ENCODE measurements at regions not wholly inside any gene's neighbourhood (a gene's known extent, or its start where the extent isn't known, plus 50 kb on each side); places are given as distances from the start of the nearest gene placed in this dataset.

DNA sequence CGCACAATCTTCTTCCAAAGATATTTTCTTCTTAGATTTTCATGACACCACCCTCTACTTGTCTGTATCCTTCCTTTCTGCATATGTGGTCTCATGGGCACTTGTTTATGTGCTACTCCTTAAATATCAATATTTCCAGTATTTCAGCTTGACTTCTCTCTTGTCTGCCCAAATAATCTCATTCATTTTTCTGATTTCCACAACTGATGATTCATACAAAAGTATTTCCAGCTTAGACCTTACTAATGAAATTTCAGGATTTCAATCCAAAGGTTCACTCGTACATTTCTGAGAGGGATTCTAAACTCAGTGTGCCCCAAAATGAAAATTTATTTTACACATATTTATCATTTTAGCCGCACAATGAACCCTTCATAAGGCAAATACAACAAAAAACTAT lies 928.9 kb upstream of the C9orf72 start:
- in situ Hi-C loops (cut with HindIII; ENCODE audit: low pct_unique_long_range_greater_than_20kb, low sequenced_read_pairs) (no loop called here), intact Hi-C loops (cut with micrococcal nuclease; ENCODE audit: unreplicated experiment) (no loop called here)
- H3K27me3 ChIP-seq (ENCODE audit: control insufficient read depth, insufficient read depth, low read length), result no peaks in the 10 kb centered on the region
- no peaks in the 10 kb centered on the region for H3K36me3 ChIP-seq (ENCODE audit: control insufficient read depth, insufficient read depth, low read length)
- no peak for ATAC-seq
- ChIA-PET CTCF (no interaction called here), POLR2A (no interaction called here)
- no TSS peak for BruUV-seq (replicated peaks)
- H3K27ac ChIP-seq (ENCODE audit: low read length), result no peak overlapping the region
- H3K4me1 ChIP-seq (ENCODE audit: control insufficient read depth, insufficient read depth, low read length), result no peaks in the 10 kb centered on the region
- H3K9me3 ChIP-seq (ENCODE audit: control insufficient read depth, insufficient read depth, low read depth, low read length), result no peaks in the 10 kb centered on the region
- DNase-seq (ENCODE audit: low read depth, low spot score), result no peak
- no peak overlapping the region for H3K4me3 ChIP-seq (ENCODE audit: low read depth in 2 of 2, low read length in 2 of 2)
- no peak for TF ChIP-seq SIN3A (IDR thresholded peaks at IDR 0.05; ENCODE audit: borderline replicate concordance, insufficient read depth, low read depth, low read length)
- TF ChIP-seq, protein P1, sequence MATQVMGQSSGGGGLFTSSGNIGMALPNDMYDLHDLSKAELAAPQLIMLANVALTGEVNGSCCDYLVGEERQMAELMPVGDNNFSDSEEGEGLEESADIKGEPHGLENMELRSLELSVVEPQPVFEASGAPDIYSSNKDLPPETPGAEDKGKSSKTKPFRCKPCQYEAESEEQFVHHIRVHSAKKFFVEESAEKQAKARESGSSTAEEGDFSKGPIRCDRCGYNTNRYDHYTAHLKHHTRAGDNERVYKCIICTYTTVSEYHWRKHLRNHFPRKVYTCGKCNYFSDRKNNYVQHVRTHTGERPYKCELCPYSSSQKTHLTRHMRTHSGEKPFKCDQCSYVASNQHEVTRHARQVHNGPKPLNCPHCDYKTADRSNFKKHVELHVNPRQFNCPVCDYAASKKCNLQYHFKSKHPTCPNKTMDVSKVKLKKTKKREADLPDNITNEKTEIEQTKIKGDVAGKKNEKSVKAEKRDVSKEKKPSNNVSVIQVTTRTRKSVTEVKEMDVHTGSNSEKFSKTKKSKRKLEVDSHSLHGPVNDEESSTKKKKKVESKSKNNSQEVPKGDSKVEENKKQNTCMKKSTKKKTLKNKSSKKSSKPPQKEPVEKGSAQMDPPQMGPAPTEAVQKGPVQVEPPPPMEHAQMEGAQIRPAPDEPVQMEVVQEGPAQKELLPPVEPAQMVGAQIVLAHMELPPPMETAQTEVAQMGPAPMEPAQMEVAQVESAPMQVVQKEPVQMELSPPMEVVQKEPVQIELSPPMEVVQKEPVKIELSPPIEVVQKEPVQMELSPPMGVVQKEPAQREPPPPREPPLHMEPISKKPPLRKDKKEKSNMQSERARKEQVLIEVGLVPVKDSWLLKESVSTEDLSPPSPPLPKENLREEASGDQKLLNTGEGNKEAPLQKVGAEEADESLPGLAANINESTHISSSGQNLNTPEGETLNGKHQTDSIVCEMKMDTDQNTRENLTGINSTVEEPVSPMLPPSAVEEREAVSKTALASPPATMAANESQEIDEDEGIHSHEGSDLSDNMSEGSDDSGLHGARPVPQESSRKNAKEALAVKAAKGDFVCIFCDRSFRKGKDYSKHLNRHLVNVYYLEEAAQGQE (IDR thresholded peaks at IDR 0.05; ENCODE audit: insufficient read depth in 1 of 2, low read depth in 2 of 2, low read length in 1 of 2), result no peak
- no peak for TF ChIP-seq TCF7L2 (IDR thresholded peaks at IDR 0.05; ENCODE audit: low read depth, low read length)
- TF ChIP-seq, protein P2, sequence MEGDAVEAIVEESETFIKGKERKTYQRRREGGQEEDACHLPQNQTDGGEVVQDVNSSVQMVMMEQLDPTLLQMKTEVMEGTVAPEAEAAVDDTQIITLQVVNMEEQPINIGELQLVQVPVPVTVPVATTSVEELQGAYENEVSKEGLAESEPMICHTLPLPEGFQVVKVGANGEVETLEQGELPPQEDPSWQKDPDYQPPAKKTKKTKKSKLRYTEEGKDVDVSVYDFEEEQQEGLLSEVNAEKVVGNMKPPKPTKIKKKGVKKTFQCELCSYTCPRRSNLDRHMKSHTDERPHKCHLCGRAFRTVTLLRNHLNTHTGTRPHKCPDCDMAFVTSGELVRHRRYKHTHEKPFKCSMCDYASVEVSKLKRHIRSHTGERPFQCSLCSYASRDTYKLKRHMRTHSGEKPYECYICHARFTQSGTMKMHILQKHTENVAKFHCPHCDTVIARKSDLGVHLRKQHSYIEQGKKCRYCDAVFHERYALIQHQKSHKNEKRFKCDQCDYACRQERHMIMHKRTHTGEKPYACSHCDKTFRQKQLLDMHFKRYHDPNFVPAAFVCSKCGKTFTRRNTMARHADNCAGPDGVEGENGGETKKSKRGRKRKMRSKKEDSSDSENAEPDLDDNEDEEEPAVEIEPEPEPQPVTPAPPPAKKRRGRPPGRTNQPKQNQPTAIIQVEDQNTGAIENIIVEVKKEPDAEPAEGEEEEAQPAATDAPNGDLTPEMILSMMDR (IDR thresholded peaks at IDR 0.05), result no peak
- no peak for TF ChIP-seq POLR2AphosphoS5 (IDR thresholded peaks at IDR 0.05; ENCODE audit: low read depth, low read length)

DNA sequence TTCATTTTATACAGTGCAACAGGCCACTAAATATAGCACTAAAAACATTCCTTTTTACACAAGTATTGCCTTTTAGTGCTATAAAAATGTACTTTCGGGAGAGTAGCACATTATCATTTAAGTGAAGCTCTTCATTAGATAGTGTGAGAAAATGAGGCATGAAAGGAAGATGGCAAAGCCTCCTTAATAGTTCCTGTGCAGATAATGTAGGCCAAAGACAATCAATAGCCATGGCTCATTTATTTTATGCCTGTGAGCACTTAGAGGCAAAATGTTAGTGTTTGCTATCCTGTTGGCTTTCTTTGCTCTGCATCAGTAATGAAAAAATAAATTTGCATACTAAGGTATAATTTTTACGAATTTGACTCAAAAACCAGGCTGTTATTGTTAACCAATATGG lies 929.5 kb upstream of the C9orf72 start:
- ChIA-PET POLR2A (no interaction called here), CTCF (no interaction called here)
- ATAC-seq, result no peak
- no TSS peak for BruUV-seq (replicated peaks)
- TF ChIP-seq TCF7L2 (IDR thresholded peaks at IDR 0.05; ENCODE audit: low read depth, low read length) (no peak), POLR2AphosphoS5 (IDR thresholded peaks at IDR 0.05; ENCODE audit: low read depth, low read length) (no peak), SIN3A (IDR thresholded peaks at IDR 0.05; ENCODE audit: borderline replicate concordance, insufficient read depth, low read depth, low read length) (no peak)
- TF ChIP-seq, protein P1 (IDR thresholded peaks at IDR 0.05; ENCODE audit: insufficient read depth in 1 of 2, low read depth in 2 of 2, low read length in 1 of 2), result no peak
- TF ChIP-seq, protein P2 (IDR thresholded peaks at IDR 0.05), result no peak
- intact Hi-C loops (cut with micrococcal nuclease; ENCODE audit: unreplicated experiment) (no loop called here), in situ Hi-C loops (cut with HindIII; ENCODE audit: low pct_unique_long_range_greater_than_20kb, low sequenced_read_pairs) (no loop called here)
- H3K4me1 ChIP-seq (ENCODE audit: control insufficient read depth, insufficient read depth, low read length), result no peaks in the 10 kb centered on the region
- no peak overlapping the region for H3K27ac ChIP-seq (ENCODE audit: low read length)
- no peak for DNase-seq (ENCODE audit: low read depth, low spot score)
- H3K36me3 ChIP-seq (ENCODE audit: control insufficient read depth, insufficient read depth, low read length), result no peaks in the 10 kb centered on the region
- no peaks in the 10 kb centered on the region for H3K9me3 ChIP-seq (ENCODE audit: control insufficient read depth, insufficient read depth, low read depth, low read length)
- H3K4me3 ChIP-seq (ENCODE audit: low read depth in 2 of 2, low read length in 2 of 2), result no peak overlapping the region
- H3K27me3 ChIP-seq (ENCODE audit: control insufficient read depth, insufficient read depth, low read length), result no peaks in the 10 kb centered on the region
